ENCODE measurements at regions not wholly inside any gene's neighbourhood (a gene's known extent, or its start where the extent isn't known, plus 50 kb on each side); places are given as distances from the start of the nearest gene placed in this dataset.

GRCh38 chr2:123816203-123816602 lies 208.9 kb upstream of the CNTNAP5 start:
- Histone ChIP-seq H3K27ac (ENCODE audit: low read depth in 1 of 2, low read length in 2 of 2) (no peak overlapping the region), H3K4me2 (replicated peaks; ENCODE audit: extremely low read depth, low read length, poor library complexity, severe bottlenecking) (no peak overlapping the region), H3K4me3 (replicated peaks in 1 of 3; ENCODE audit: low read depth in 2 of 3, low read length in 3 of 3) (no peak overlapping the region), H2AFZ (ENCODE audit: insufficient read depth, low read depth, low read length, poor library complexity, severe bottlenecking) (no peak overlapping the region), H4K20me1 (ENCODE audit: insufficient read depth, low read length) (no peaks in the 10 kb centered on the region), H3K4me1 (ENCODE audit: control insufficient read depth in 1 of 2, insufficient read depth in 2 of 2, low read length in 2 of 2) (no peaks in the 10 kb centered on the region), H3K9ac (ENCODE audit: insufficient read depth, low read length, poor library complexity, severe bottlenecking) (no peak overlapping the region), H3K36me3 (replicated peaks in 1 of 2; ENCODE audit: control insufficient read depth in 1 of 2, insufficient read depth in 2 of 2, low read length in 2 of 2) (no peaks in the 10 kb centered on the region), H3K79me2 (ENCODE audit: insufficient read depth, low read length) (no peaks in the 10 kb centered on the region), H3K27me3 (ENCODE audit: control insufficient read depth in 2 of 2, insufficient read depth in 2 of 2, low read length in 2 of 2) (no peaks in the 10 kb centered on the region), H3K9me3 (replicated peaks in 1 of 2; ENCODE audit: control insufficient read depth in 1 of 2, insufficient read depth in 1 of 2, low read length in 2 of 2) (no peaks in the 10 kb centered on the region)
- no CpG with 5 or more reads among the region's 1 CpG for WGBS (ENCODE audit: insufficient coverage)
- peaks cover 0 to 13% (median 0%) of the 10 kb centered on the region in 7 donors for H3K9me3 Mint-ChIP-seq
- H3K4me3 Mint-ChIP-seq: no peak overlapping the region
- DNase-seq: no peak
- H3K27ac Mint-ChIP-seq: no peak overlapping the region
- intact Hi-C loops (cut with micrococcal nuclease): no loop called here
- TF ChIP-seq CTCF (IDR thresholded peaks at IDR 0.05): no peak
- no peaks in the 10 kb centered on the region for H3K4me1 Mint-ChIP-seq
- no peaks in the 10 kb centered on the region for H3K36me3 Mint-ChIP-seq
- H3K27me3 Mint-ChIP-seq (ENCODE audit: low read depth in 3 of 3): no peaks in the 10 kb centered on the region

GRCh38 chr2:123816928-123817327 lies 208.2 kb upstream of the CNTNAP5 start:
- no peaks in the 10 kb centered on the region for H3K9me3 ChIP-seq (replicated peaks in 1 of 2; ENCODE audit: control insufficient read depth in 1 of 2, insufficient read depth in 1 of 2, low read length in 2 of 2)
- no peaks in the 10 kb centered on the region for H3K4me1 Mint-ChIP-seq
- no peak overlapping the region for H3K9ac ChIP-seq (ENCODE audit: insufficient read depth, low read length, poor library complexity, severe bottlenecking)
- H3K9me3 Mint-ChIP-seq: peaks cover 0 to 7% (median 0%) of the 10 kb centered on the region in 7 donors
- H3K27me3 Mint-ChIP-seq (ENCODE audit: low read depth in 3 of 3): no peaks in the 10 kb centered on the region
- H3K4me1 ChIP-seq (ENCODE audit: control insufficient read depth in 1 of 2, insufficient read depth in 2 of 2, low read length in 2 of 2): no peaks in the 10 kb centered on the region
- no peak for TF ChIP-seq CTCF (IDR thresholded peaks at IDR 0.05)
- DNase-seq: no peak
- H3K79me2 ChIP-seq (ENCODE audit: insufficient read depth, low read length): no peaks in the 10 kb centered on the region
- H3K27ac Mint-ChIP-seq: no peak overlapping the region
- no peaks in the 10 kb centered on the region for H4K20me1 ChIP-seq (ENCODE audit: insufficient read depth, low read length)
- no peaks in the 10 kb centered on the region for H3K36me3 Mint-ChIP-seq
- no peaks in the 10 kb centered on the region for H3K27me3 ChIP-seq (ENCODE audit: control insufficient read depth in 2 of 2, insufficient read depth in 2 of 2, low read length in 2 of 2)
- intact Hi-C loops (cut with micrococcal nuclease): no loop called here
- no peak overlapping the region for H3K4me3 Mint-ChIP-seq
- no peak overlapping the region for H3K27ac ChIP-seq (ENCODE audit: low read depth in 1 of 2, low read length in 2 of 2)
- H3K4me2 ChIP-seq (replicated peaks; ENCODE audit: extremely low read depth, low read length, poor library complexity, severe bottlenecking): no peak overlapping the region
- no peak overlapping the region for H2AFZ ChIP-seq (ENCODE audit: insufficient read depth, low read depth, low read length, poor library complexity, severe bottlenecking)
- H3K36me3 ChIP-seq (replicated peaks in 1 of 2; ENCODE audit: control insufficient read depth in 1 of 2, insufficient read depth in 2 of 2, low read length in 2 of 2): no peaks in the 10 kb centered on the region
- H3K4me3 ChIP-seq (replicated peaks in 1 of 3; ENCODE audit: low read depth in 2 of 3, low read length in 3 of 3): no peak overlapping the region

Measured in CD14-positive monocyte (primary cell).